Activated naive CD4-positive, alpha-beta T cell treated with anti-CD3 and anti-CD28 coated beads, Interleukin-2, amount 50 U/mL, for 72 hours (primary cell): ENCODE measurements at regions not wholly inside any gene's neighbourhood (a gene's known extent, or its start where the extent isn't known, plus 50 kb on each side); places are given as distances from the start of the nearest gene placed in this dataset.
"Not testable (repeated sequence)": the region's sequence is repeated elsewhere in the genome, so short reads cannot be mapped to it uniquely, and the experiment has no call there.

Experiments
- ATAC-seq, 2 donors: fragments of 150-1000 bp; cut with Tn5 transposase; 2 replicates each; pipeline ENCODE4 v1.10.0; 2021; ENCODE audit warnings: mild to moderate bottlenecking in 2 of 2, moderate library complexity in 2 of 2
- DNase-seq, 2 donors: peaks; one replicate each; pipeline ENCODE4 v3.0.0; 2021 to 2022; ENCODE audit warnings: low spot score in 2 of 2
- H3K27ac Mint-ChIP-seq, 2 donors: one replicate each; pipeline ENCODE4 v1.8.0; 2022; ENCODE audit warnings: mild to moderate bottlenecking in 2 of 2, mixed read lengths in 2 of 2
- H3K36me3 Mint-ChIP-seq, 2 donors: one replicate each; pipeline ENCODE4 v1.8.0; 2022; ENCODE audit warnings: mixed read lengths in 2 of 2
- H3K9me3 Mint-ChIP-seq, 2 donors: one replicate each; pipeline ENCODE4 v1.8.0; 2022; ENCODE audit warnings: mixed read lengths in 2 of 2

DNA sequence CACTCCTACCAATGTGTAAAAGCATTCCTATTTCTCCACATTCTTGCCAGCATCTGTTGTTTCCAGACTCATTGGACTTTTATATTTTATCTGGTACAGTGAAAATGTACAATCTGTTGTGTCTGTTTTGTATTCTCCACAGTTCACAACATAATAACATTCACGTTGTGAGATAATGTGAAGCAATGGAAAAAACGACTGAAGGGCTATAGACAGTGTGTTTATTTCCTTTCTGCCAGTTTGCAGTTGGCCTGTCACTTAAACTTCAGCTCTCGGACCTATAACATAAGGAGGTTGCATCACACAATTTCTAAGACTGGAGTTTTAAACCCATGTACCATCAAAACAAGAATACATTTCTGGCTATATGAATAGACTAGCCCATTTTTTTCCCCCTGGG lies 965.5 kb upstream of the ATXN8OS start:
- H3K27ac Mint-ChIP-seq: no peak overlapping the region
- ATAC-seq (no peak), DNase-seq (no peak)
- no peaks in the 10 kb centered on the region for H3K36me3 Mint-ChIP-seq
- peaks cover 9% of the 10 kb centered on the region in 2 donors for H3K9me3 Mint-ChIP-seq

DNA sequence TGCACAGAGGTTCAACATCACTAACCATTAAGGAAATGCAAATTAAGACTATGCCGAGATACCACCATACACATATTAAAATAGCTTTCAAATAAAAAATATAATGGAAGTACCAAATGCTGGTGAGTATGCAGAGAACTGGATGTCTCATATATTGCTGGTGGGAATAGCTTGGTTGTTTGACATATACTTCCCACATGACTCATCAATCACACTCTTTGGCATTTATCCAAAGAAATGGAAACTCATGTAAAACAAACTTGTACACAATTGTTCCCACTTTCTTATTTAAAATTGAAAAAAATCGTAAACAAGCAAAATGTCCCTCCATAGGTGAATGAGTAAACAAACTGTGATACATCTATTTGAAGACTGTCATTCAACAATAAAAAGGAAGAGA lies 982.6 kb upstream of the ATXN8OS start:
- Mint-ChIP-seq H3K36me3 (no peaks in the 10 kb centered on the region), H3K27ac (no peak overlapping the region), H3K9me3 (peaks cover 36 to 41% of the 10 kb centered on the region in 2 donors)
- ATAC-seq (no peak), DNase-seq (no peak)

DNA sequence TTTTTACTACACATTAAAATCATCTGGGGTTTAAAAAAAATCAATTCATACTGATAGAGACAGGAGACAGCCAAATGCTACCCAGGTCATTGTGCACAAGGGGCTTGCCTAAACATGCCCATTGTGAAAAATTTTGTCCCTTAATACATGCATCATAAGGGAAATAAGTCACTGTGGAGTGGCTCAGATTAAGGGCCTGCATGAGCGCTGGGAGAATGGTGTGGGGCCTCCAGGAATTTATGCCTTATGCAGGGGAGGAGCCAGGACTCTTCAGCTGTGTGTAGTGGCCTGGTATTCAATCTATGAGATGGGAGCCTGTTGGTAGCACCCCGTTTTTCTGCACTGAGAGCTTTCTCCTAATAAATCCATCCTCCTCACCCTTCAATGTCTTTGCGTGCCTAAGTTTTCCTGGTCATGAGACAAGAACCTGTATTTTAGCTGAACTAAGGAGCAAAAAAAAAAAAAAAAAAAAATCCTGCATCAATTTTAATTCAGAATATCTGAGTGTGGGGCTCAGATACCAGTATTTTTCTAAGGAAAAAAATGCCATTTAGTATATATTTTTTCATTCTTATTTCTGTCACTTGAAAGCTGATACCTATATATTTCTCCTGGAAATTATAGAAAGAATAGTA lies 997.6 kb upstream of the ATXN8OS start:
- DNase-seq: no peak
- H3K27ac Mint-ChIP-seq: no peak overlapping the region
- no peak for ATAC-seq

DNA sequence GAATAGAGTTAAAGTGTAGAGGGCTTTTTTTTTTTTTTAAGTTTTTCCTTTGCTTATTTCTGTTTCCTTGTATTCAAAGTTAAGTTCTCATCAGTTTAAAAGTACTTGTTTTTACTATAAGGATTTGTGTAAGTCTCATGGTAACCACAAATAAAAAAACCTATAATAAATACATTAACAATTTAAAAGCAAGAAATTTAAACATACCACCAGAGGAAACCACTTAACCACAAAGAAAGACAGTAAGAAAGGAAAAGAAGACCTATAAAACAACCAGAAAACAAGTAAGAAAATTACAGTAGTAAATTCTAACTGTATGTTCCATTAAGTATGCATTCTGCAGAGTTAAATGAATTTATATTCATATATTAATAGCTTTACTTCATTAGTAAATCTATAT lies 999.1 kb upstream of the ATXN8OS start:
- DNase-seq (no peak), ATAC-seq (no peak)
- H3K9me3 Mint-ChIP-seq: peaks cover 15 to 21% of the 10 kb centered on the region in 2 donors
- peaks cover 0 to 11% of the 10 kb centered on the region in 2 donors for H3K36me3 Mint-ChIP-seq
- no peak overlapping the region for H3K27ac Mint-ChIP-seq

More for the DNA sequence above, 997.6 kb upstream of the ATXN8OS start:
- Mint-ChIP-seq H3K9me3 (peaks cover 16 to 21% of the 10 kb centered on the region in 2 donors), H3K36me3 (peaks cover 0 to 11% of the 10 kb centered on the region in 2 donors)

DNA sequence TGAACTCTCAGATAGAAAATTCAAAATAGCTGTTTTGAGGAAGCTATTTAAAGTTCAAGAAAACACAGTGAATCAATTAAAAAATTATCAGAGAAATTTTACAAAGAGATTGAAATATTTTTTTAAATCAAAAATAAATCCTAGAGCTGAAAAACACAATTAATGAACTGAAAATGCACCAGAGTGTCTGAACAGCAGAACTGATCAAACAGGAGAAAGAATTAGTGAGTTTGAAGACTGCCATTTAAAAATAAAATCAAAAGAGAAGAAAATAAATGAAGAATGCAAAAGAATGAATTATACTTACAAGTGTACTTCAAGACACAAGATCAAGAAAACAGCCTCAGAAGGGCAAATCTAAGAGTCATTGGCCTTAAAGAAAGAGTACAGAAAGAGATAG lies 1000.2 kb upstream of the ATXN8OS start:
- Mint-ChIP-seq H3K36me3 (peaks cover 0 to 11% of the 10 kb centered on the region in 2 donors), H3K27ac (no peak overlapping the region), H3K9me3 (peaks cover 21% of the 10 kb centered on the region in 2 donors)
- no peak for DNase-seq
- ATAC-seq: no peak

- Mint-ChIP-seq H3K9me3 (peaks cover 9% of the 10 kb centered on the region in 2 donors), H3K27ac (no peak overlapping the region), H3K36me3 (peaks cover 0 to 9% of the 10 kb centered on the region in 2 donors)
- ATAC-seq (no peak), DNase-seq (no peak)
Observed at GRCh38 chr13:69101841-69102240, 1005.8 kb upstream of the ATXN8OS start.

- Mint-ChIP-seq H3K9me3 (no peaks in the 10 kb centered on the region), H3K36me3 (no peaks in the 10 kb centered on the region), H3K27ac (no peak overlapping the region)
- no peak for DNase-seq
- no peak for ATAC-seq
Observed at GRCh38 chr13:69094485-69094884, 1013.1 kb upstream of the ATXN8OS start.

- DNase-seq (no peak), ATAC-seq (no peak)
- Mint-ChIP-seq H3K36me3 (no peaks in the 10 kb centered on the region), H3K27ac (no peak overlapping the region), H3K9me3 (no peaks in the 10 kb centered on the region)
Observed at GRCh38 chr13:69092615-69093322, 1014.9 kb upstream of the ATXN8OS start.

GRCh38 chr13:69077267-69077666 lies 1030.4 kb upstream of the ATXN8OS start:
- H3K27ac Mint-ChIP-seq: no peak overlapping the region
- peaks cover 11 to 15% of the 10 kb centered on the region in 2 donors for H3K9me3 Mint-ChIP-seq
- DNase-seq (no peak), ATAC-seq (no peak)
- no peaks in the 10 kb centered on the region for H3K36me3 Mint-ChIP-seq

- H3K9me3 Mint-ChIP-seq: peaks cover 10 to 19% of the 10 kb centered on the region in 2 donors
- no peak overlapping the region for H3K27ac Mint-ChIP-seq
- no peak for DNase-seq
- ATAC-seq: no peak
- no peaks in the 10 kb centered on the region for H3K36me3 Mint-ChIP-seq
Observed at GRCh38 chr13:69069554-69070133, 1038.0 kb upstream of the ATXN8OS start.

DNA sequence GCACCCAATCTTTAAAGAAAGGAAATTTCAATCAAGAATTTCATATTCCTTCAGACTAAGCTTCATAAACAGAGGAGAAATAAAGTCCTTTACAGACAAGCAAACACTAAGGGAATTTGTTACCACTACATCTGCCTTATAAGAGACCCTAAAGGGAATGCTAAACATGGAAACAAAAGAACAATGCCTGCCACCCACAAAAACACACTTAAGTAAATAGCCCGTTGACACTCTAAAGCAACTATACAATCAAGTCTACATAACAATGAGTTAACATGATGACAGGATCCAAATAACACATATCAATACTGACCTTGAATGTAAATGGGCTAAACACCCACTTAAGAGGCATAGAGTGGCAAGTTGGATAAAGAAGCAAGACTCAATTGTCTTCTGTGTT lies 1056.9 kb upstream of the ATXN8OS start:
- Mint-ChIP-seq H3K27ac (no peak overlapping the region), H3K9me3 (peaks cover 28 to 35% of the 10 kb centered on the region in 2 donors), H3K36me3 (peaks cover 0 to 8% of the 10 kb centered on the region in 2 donors)
- DNase-seq: no peak
- ATAC-seq: no peak

DNA sequence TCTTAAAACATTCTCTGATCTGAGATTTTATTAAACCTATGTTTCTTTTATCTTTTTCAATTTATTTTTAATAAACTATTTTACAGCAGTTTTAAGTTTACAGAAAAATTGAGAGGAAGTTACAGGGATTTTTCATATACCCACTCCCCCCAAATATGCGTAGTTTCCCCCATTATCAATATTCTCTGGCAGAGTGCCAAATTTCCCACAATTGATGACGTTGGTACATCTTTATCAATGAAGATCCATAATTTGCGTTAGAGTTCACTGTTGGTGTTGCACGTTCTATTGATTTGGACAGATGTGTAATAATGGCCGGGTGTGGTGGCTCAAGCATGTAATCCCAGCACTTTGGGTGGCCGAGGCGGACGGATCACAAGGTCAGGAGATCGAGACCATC lies 1063.0 kb upstream of the ATXN8OS start:
- Mint-ChIP-seq H3K36me3 (no peaks in the 10 kb centered on the region), H3K27ac (no peak overlapping the region), H3K9me3 (peaks cover 22 to 23% of the 10 kb centered on the region in 2 donors)
- ATAC-seq (no peak), DNase-seq (no peak)

DNA sequence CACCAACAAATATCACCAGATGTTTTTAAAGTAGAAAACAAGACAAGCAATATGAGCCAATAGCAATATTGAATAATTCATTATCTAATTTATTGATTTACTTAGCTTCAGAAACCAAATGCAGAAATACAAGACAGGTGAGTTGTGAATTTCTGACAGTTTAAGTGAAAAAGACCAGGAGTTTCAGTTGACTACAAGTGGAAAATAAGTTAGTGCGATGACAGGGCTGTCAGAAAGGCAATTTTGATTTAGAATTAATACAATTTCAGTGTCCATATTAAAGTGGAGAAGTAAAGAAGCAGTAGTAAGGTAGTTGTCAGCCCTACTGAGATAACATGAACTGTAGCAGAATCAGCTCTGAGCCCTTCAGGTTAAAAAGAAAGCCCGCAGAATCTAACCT lies 1066.7 kb upstream of the ATXN8OS start:
- ATAC-seq (no peak), DNase-seq (no peak)
- Mint-ChIP-seq H3K27ac (no peak overlapping the region), H3K9me3 (peaks cover 17 to 22% of the 10 kb centered on the region in 2 donors), H3K36me3 (no peaks in the 10 kb centered on the region)

DNA sequence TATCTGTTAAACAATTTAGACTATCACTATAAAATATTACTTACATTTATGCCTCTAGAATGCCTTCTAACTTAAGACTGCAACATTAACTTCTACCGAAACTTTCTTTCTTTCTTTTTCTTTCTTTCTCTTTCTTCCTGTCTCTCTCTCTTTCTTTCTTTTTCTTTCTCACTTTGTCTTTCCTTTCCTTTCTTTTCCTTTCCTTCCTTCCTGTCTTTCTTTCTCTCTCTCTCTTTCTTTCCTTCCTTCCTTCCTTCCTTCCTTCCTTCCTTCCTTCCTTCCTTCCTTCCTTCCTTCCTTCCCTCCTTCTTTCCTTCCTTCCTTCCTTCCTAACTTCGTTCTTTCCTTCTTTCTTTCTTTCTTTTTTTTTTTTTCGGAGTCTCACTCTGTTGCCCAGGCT lies 1071.9 kb upstream of the ATXN8OS start:
- DNase-seq: no peak
- Mint-ChIP-seq H3K27ac (no peak overlapping the region), H3K9me3 (peaks cover 0 to 4% of the 10 kb centered on the region in 2 donors), H3K36me3 (no peaks in the 10 kb centered on the region)
- no peak for ATAC-seq

- Mint-ChIP-seq H3K36me3 (no peaks in the 10 kb centered on the region), H3K9me3 (peaks cover 0 to 5% of the 10 kb centered on the region in 2 donors), H3K27ac (no peak overlapping the region)
- ATAC-seq (no peak), DNase-seq (no peak)
Observed at GRCh38 chr13:69028936-69029335, 1078.7 kb upstream of the ATXN8OS start.

DNA sequence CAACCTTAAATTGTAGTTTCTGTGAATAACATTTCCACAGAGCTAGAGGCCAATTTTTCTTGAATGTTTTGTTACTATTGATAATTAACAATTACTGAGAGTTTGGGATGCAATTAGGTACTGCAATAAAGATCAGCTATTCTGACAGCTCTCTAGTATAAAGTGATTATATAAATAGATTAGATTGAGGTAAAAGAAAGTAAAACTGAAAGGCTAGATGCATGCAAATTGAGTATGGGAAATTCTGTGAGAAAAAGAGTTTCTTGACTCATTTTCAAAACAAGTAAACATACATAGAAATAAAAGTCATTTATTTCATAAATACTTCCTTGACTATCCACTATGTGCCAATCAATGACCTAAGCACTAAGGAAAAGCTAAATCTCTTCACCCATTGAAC lies 1087.5 kb upstream of the ATXN8OS start:
- Mint-ChIP-seq H3K36me3 (peaks cover 0 to 5% of the 10 kb centered on the region in 2 donors), H3K9me3 (peaks cover 18 to 20% of the 10 kb centered on the region in 2 donors)
- no peak for DNase-seq

GRCh38 chr13:69018173-69018572 lies 1089.5 kb upstream of the ATXN8OS start:
- not testable (repeated sequence) for ATAC-seq, DNase-seq, H3K27ac Mint-ChIP-seq, H3K36me3 Mint-ChIP-seq
- H3K9me3 Mint-ChIP-seq: peaks cover 13 to 27% of the 10 kb centered on the region in 2 donors

More for the DNA sequence above, 1087.5 kb upstream of the ATXN8OS start:
- ATAC-seq: no peak
- H3K27ac Mint-ChIP-seq: no peak overlapping the region
